BJ (cell line): ENCODE measurements at regions not wholly inside any gene's neighbourhood (a gene's known extent, or its start where the extent isn't known, plus 50 kb on each side); places are given as distances from the start of the nearest gene placed in this dataset.

ENCODE experiments used
- CTCF ChIA-PET: fragments of 350-600 bp; formaldehyde crosslinking; extraction: SDS; loops from one replicate; lab custom pipeline; 2021; ENCODE audit warnings: antibody characterized with exemption, inconsistent platforms; lab: Yijun Ruan, JAX
- POLR2A ChIA-PET: fragments of 300-600 bp; sonication (Branson Sonifier 250); formaldehyde crosslinking; extraction: SDS; loops from one replicate; lab custom pipeline; 2021; ENCODE audit warnings: antibody characterized with exemption; lab: Charles Lee
- DNase-seq: peaks from one replicate; pipeline ENCODE4 v3.0.0-alpha.2; 2011; ENCODE audit warnings: low read depth
- H3K27me3 ChIP-seq: 2 replicates; pipeline ENCODE4 v1.6.0; 2011; ENCODE audit warnings: low read length; ENCODE audit not compliant: control insufficient read depth, insufficient read depth
- H3K36me3 ChIP-seq: 2 replicates; pipeline ENCODE4 v1.5.1; 2011; ENCODE audit warnings: low read length; ENCODE audit not compliant: control insufficient read depth, insufficient read depth
- H3K4me3 ChIP-seq: 2 replicates; pipeline ENCODE4 v1.5.1; 2011; ENCODE audit warnings: low read depth, mild to moderate bottlenecking, control low read depth, low read length
- CTCF ChIP-seq: IDR thresholded peaks from 2 replicates; pipeline ENCODE4 v1.5.1; 2011; ENCODE audit warnings: low read depth, mild to moderate bottlenecking, control low read depth, inconsistent platforms, low read length, moderate library complexity; ENCODE audit not compliant: insufficient read depth

GRCh38 chr17:51572115-51572514 lies 311.8 kb downstream of the UTP18 start:
- DNase-seq = no peak
- ChIA-PET POLR2A (no interaction called here), CTCF (no interaction called here)

More at GRCh38 chr17:51572115-51572514, 311.8 kb downstream of the UTP18 start:
- H3K27me3 ChIP-seq = no peaks in the 10 kb centered on the region
- TF ChIP-seq CTCF = no peak
- H3K4me3 ChIP-seq = no peak overlapping the region
- no peaks in the 10 kb centered on the region for H3K36me3 ChIP-seq
